Cardiac muscle cell (in vitro differentiated cells and primary cell): ENCODE measurements at regions not wholly inside any gene's neighbourhood (a gene's known extent, or its start where the extent isn't known, plus 50 kb on each side); places are given as distances from the start of the nearest gene placed in this dataset.

Source experiments
- DNase-seq, 2 donors: peaks; one replicate each; pipeline versions ENCODE4 v3.0.0 to v3.0.0-alpha.2; 2010 to 2017; ENCODE audit warnings: low read depth in 1 of 2, low spot score in 1 of 2
- H3K27ac ChIP-seq: fragments of 200-600 bp; sonication (generic); 2 replicates; pipeline ENCODE4 v1.5.1; 2016
- H3K27me3 ChIP-seq: fragments of 200-600 bp; sonication (generic); 2 replicates; pipeline ENCODE4 v1.6.0; 2016; ENCODE audit warnings: control low read depth
- H3K36me3 ChIP-seq: fragments of 200-600 bp; sonication (generic); 2 replicates; pipeline ENCODE4 v1.5.1; 2016; ENCODE audit warnings: control low read depth
- H3K4me1 ChIP-seq: fragments of 200-600 bp; sonication (generic); 2 replicates; pipeline ENCODE4 v1.8.1; 2017; ENCODE audit warnings: low read depth, mild to moderate bottlenecking, mixed run types
- H3K4me3 ChIP-seq: fragments of 200-600 bp; sonication (generic); 2 replicates; pipeline ENCODE4 v1.5.1; 2016; ENCODE audit warnings: mild to moderate bottlenecking
- H3K9me3 ChIP-seq: fragments of 200-600 bp; sonication (generic); 2 replicates; pipeline ENCODE4 v1.5.1; 2017; ENCODE audit warnings: low read depth, mild to moderate bottlenecking, control low read depth
- TF ChIP-seq, protein P1 (sequence below): IDR thresholded peaks from 2 replicates; pipeline ENCODE4 v1.5.1; 2012; ENCODE audit warnings: low read depth, mild to moderate bottlenecking, low read length

DNA sequence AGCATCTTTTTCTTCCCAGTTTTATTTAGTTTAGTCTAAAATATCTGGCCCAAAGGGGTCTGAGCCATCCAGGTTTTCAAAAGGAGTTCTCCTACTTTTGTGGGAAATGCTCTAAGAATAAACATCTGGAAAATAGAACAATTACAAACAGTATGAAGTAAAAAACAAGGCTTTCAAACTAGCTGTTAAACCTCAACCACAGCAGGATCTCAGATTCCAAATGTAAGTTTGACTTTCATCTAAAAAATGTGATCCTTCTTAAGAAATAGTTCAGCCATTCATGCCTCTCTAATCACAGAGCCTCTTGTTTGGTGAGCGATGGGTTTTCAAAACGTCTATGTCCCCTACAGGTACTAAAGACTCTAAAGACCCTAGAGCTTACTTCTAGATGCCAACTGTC lies 413.5 kb downstream of the DUSP10 start:
- TF ChIP-seq, protein P1, sequence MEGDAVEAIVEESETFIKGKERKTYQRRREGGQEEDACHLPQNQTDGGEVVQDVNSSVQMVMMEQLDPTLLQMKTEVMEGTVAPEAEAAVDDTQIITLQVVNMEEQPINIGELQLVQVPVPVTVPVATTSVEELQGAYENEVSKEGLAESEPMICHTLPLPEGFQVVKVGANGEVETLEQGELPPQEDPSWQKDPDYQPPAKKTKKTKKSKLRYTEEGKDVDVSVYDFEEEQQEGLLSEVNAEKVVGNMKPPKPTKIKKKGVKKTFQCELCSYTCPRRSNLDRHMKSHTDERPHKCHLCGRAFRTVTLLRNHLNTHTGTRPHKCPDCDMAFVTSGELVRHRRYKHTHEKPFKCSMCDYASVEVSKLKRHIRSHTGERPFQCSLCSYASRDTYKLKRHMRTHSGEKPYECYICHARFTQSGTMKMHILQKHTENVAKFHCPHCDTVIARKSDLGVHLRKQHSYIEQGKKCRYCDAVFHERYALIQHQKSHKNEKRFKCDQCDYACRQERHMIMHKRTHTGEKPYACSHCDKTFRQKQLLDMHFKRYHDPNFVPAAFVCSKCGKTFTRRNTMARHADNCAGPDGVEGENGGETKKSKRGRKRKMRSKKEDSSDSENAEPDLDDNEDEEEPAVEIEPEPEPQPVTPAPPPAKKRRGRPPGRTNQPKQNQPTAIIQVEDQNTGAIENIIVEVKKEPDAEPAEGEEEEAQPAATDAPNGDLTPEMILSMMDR, result no peak
- no peak for DNase-seq
- Histone ChIP-seq H3K4me1 (no peaks in the 10 kb centered on the region), H3K27me3 (no peaks in the 10 kb centered on the region), H3K36me3 (no peaks in the 10 kb centered on the region), H3K27ac (no peak overlapping the region), H3K4me3 (no peak overlapping the region), H3K9me3 (no peaks in the 10 kb centered on the region)

DNA sequence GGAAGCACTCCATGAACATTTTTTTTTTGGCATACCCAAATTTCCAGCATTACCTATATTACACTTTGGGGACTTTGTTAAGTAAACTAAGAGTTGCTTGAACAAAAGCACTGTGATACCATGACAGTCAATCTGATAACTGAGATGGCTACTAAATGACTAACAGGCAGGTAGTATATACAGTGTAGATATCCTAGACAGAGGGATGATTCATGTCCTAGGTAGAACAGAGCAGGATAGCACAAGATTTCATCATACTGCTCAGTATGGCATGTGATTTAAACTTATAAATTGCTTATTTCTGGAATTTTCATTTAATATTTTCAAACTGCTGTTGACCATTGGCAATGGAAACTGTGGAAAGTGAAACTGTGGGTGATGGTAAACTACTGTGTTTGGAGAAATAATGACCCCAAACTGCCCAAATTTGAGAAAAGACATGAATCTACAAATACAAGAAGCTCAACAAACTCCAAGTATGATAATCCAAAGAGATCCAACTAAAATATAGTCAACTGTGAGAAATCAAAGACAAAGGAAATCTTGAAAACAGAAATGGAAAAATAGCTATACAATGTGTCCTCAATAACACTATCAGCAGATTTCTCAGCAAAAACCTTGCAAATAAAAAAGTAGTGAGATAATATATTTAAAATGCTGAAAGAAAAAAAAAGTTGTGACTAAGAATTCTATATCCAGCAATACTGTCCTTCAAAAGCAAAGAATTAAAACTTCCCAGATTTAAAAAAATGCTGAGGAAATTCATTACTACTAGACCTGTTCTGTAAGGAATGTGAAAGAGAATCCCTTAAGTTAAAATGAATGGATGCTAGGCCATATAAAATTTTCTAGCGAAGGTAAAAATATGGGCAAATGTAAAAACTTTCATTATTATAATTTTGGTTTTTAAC lies 410.4 kb downstream of the DUSP10 start:
- Histone ChIP-seq H3K9me3 (no peaks in the 10 kb centered on the region), H3K27me3 (no peaks in the 10 kb centered on the region), H3K4me3 (no peak overlapping the region), H3K4me1 (no peaks in the 10 kb centered on the region), H3K27ac (no peak overlapping the region), H3K36me3 (no peaks in the 10 kb centered on the region)
- TF ChIP-seq, protein P1, result no peak
- DNase-seq, result no peak

DNA sequence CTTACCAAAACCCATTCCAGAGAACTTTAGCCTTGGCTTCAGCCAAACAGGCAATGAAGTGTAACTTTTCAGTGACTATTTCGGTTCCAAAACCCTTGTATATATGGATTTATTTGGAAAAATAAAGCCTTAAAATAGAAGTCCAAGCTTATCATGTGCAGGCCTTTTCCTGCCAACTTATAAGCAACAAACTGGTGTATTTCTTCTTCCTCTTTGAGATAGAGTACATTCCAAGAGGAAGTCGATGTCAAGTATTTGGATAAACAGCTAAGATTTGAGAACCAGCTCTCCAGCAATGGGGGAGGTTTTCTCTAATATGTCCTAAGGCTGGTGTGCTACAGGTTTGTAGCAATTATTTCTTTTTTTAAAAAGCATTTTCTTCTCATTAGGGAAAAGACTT lies 407.8 kb downstream of the DUSP10 start:
- TF ChIP-seq, protein P1, result no peak
- Histone ChIP-seq H3K27me3 (no peaks in the 10 kb centered on the region), H3K4me3 (no peak overlapping the region), H3K9me3 (no peaks in the 10 kb centered on the region), H3K36me3 (no peaks in the 10 kb centered on the region), H3K4me1 (no peaks in the 10 kb centered on the region), H3K27ac (no peak overlapping the region)
- DNase-seq, result peak in 1 of 2 donors; percentile 54

DNA sequence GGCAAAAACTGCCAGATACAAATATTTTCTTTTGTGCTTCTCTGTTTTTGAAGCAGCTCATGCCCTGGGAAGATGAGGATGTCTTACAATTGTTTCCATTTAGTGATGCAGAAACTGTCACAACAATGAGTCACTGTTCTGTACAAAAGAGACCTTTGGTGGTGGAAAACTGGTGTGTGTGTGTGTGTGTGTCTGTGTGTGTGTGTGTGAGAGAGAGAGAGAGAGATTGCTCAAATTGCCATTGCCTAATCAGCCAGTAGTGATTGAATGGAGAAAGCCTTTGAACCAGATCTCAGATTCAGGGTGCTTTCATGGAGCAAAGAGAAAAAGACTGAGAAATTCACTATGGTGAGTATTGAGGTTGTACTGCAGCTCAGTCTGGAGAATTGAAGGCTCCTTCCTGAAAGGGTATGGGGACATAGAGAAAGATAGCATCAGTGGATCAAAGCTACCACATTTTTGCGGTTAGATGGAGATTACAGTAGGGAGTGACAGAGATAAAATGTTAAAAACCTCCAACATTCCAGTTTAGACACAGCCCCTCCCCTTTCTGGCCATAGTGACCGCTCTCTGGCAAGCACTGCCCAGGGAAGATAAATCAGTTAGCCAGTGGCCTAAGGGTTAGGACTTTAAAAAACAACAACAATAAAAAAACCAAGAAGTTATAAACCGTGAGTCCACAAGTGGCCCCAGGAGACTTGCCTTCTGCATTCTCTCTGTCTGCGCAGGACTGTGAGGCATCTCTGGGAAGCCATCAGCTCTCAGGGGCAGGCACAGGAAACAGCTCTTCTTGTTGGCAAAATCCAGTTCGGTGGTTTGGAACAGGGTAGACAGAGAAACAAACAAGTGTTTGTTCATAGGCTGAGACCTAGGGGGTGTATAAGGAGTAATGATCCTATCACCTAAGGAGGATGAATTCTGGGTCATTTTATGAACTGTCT lies 406.5 kb downstream of the DUSP10 start:
- Histone ChIP-seq H3K27me3 (no peaks in the 10 kb centered on the region), H3K36me3 (no peaks in the 10 kb centered on the region), H3K4me1 (no peaks in the 10 kb centered on the region), H3K9me3 (no peaks in the 10 kb centered on the region), H3K27ac (no peak overlapping the region), H3K4me3 (no peak overlapping the region)
- peak in 1 of 2 donors; percentile 78 for DNase-seq
- TF ChIP-seq, protein P1, result no peak

DNA sequence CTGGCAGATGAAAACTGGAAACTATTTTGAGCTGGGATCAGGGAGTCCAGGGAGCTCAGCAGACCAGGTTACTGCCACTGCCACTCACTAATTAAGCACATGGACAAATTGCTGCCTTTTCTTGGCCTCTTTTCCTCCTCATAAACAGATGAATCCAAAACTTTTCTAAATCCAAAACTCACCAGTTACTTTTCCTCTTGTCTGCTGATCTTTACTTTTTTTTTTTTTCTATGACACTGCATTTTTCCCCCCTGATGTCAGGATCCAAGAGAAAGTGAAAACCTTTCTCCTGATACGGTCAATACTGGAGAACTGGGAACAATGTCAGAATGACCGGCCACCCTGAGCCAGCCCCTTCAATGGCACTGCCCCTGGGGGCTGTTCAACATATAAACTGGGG lies 405.8 kb downstream of the DUSP10 start:
- no peak overlapping the region for H3K27ac ChIP-seq

More for the DNA sequence above, 405.8 kb downstream of the DUSP10 start:
- Histone ChIP-seq H3K27me3 (no peaks in the 10 kb centered on the region), H3K9me3 (no peaks in the 10 kb centered on the region), H3K36me3 (no peaks in the 10 kb centered on the region), H3K4me1 (no peaks in the 10 kb centered on the region), H3K4me3 (no peak overlapping the region)
- DNase-seq, result peak in 1 of 2 donors; percentile 7
- TF ChIP-seq, protein P1, result no peak
